A673 (cell line): ENCODE measurements at regions not wholly inside any gene's neighbourhood (a gene's known extent, or its start where the extent isn't known, plus 50 kb on each side); places are given as distances from the start of the nearest gene placed in this dataset.

ENCODE experiments used
- CTCF ChIP-seq: fragments of 300-800, 200-600 bp; sonication (generic); conservative IDR thresholded peaks from 2 replicates; pipeline ENCODE4 v1.5.1; 2017; ENCODE audit warnings: low read depth, mild to moderate bottlenecking, antibody characterized with exemption, low read length, moderate library complexity, mixed read lengths
- EZH2 ChIP-seq: fragments of 200-600 bp; sonication (generic); IDR thresholded peaks from 2 replicates; pipeline ENCODE4 v1.6.1; 2017; ENCODE audit warnings: borderline replicate concordance, low read depth, mild to moderate bottlenecking, mixed read lengths, antibody characterized with exemption, low read length; ENCODE audit not compliant: poor library complexity, severe bottlenecking

DNA sequence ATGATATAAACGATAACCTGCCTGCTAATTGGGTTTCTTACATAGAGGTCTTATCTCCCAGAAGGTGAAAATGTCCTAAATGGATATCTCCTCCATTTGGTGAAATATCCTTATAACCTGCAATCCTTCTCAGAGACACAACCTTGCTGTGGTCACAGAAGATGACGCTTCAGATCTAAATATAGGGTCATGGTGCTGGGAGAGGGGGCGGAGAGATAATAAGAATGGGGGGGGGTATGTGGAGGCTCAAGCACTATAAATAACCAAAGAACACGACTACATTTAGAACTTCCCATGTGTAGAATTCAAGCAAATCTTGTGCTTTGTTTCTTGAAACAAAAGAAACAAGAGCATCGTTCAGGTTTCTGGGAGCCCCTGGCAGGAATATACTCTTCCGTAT is 260.6 kb upstream of the ESRRG start:
- TF ChIP-seq CTCF = no peak
- TF ChIP-seq EZH2 = no peak
